Hepatocyte (in vitro differentiated cells): ENCODE measurements at regions not wholly inside any gene's neighbourhood (a gene's known extent, or its start where the extent isn't known, plus 50 kb on each side); places are given as distances from the start of the nearest gene placed in this dataset.

Source experiments
- CTCF ChIP-seq: fragments of 200-600 bp; sonication (generic); IDR thresholded peaks from 2 replicates; pipeline ENCODE4 v1.5.1; 2016; ENCODE audit warnings: antibody characterized with exemption, mild to moderate bottlenecking; ENCODE audit not compliant: poor library complexity
- EZH2 ChIP-seq: fragments of 200-600 bp; sonication (generic); IDR thresholded peaks from 2 replicates; pipeline ENCODE4 v1.6.1; 2016; ENCODE audit warnings: antibody characterized with exemption, mild to moderate bottlenecking, borderline replicate concordance
- EZH2phosphoT487 ChIP-seq: fragments of 200-600 bp; sonication (generic); IDR thresholded peaks from one replicate; pipeline ENCODE4 v1.6.1; 2018; ENCODE audit warnings: antibody characterized with exemption, mild to moderate bottlenecking, low read depth, moderate library complexity; ENCODE audit not compliant: unreplicated experiment, severe bottlenecking

GRCh38 chr5:23884405-23885031 lies 377.1 kb downstream of the PRDM9 start:
- TF ChIP-seq CTCF = no peak
- TF ChIP-seq EZH2phosphoT487 = no peak
- no peak for TF ChIP-seq EZH2
